HG03039 (cell line): ENCODE measurements at regions not wholly inside any gene's neighbourhood (a gene's known extent, or its start where the extent isn't known, plus 50 kb on each side); places are given as distances from the start of the nearest gene placed in this dataset.
"Not testable (repeated sequence)": the region's sequence is repeated elsewhere in the genome, so short reads cannot be mapped to it uniquely, and the experiment has no call there.

ENCODE experiments used
- ATAC-seq: cut with Tn5 transposase; IDR thresholded peaks from one replicate; pipeline ENCODE4 v1.9.1; 2021; ENCODE audit warnings: mild to moderate bottlenecking, moderate library complexity; ENCODE audit not compliant: unreplicated experiment

DNA sequence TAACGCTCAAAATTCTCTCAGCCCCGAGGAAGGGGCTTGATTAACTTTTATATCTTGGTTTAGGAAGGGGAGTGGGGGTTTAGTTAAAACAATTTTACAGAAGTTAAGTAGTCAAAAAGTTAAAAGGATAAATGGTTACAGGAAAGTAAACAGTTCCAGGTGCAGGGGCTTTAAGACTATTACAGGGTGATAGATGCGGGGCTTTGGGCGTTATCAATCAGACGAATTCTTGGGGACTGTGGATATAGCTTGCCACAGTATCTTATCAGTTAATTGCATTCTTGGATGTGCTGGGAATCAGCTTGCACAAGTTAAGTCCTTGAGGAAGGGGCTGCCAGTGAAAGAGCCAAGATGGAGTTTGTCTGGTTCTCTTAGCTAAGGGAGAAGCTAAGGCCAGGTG lies 616.2 kb downstream of the XPNPEP1 start:
- not testable (repeated sequence) for ATAC-seq

DNA sequence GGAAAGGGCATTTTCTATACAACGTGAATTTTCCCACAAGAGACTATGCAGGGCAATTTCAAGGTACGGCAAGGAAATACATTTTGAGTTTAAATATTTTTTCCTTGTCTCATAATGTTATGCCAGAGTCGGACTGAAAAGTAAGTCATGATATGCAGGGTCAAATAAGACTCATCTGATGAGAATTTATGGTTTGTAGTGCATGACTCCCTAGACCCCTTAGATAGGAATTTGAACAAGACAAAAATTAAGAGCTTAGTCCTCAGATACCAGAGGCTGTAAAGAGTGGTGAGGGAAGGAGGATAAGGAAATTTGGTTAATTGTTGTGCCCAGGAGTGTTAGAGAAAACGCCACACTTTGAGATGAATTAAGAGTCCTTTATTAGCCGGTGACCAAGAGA lies 616.6 kb downstream of the XPNPEP1 start:
- ATAC-seq, result no peak

GRCh38 chr10:109287858-109288257 lies 635.5 kb downstream of the XPNPEP1 start:
- ATAC-seq, result no peak

DNA sequence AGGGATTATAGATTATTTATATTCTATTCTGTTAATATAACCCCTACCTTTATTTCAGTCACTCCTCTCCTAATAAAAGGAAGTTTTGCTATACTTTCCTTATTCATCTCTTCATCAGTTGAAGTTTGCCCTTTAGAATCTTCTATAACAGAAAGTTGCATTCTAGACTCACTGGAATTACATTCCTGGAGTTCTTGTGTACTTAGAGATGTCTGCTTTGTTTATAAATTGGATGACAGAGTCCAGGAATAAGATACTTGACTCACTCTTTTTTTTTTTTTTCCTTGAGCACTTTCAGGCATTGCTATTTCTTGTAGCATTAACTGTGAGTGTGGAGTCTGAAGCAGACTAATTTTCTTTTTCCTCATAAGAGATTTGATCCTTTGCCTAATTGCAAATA lies 640.8 kb downstream of the XPNPEP1 start:
- ATAC-seq, result no peak

DNA sequence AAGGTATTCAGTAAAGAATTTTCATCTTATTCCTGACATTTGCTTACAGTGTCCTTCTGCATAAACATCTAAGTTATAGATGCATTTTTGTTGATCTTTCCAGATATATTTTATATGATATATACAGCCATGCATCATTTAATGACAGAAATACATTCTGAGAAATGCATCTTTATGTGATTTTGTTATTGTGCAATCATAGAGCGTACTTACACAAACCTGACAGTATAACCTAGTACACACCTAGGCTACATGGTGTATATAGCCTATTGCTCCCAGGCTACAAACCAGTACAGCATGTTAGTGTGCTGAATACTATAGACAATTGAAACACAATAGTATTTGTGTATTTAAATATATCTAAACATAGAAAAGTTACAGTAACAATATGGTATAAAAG lies 642.0 kb downstream of the XPNPEP1 start:
- no peak for ATAC-seq

- no peak for ATAC-seq
Observed at GRCh38 chr10:109280837-109281236, 642.5 kb downstream of the XPNPEP1 start.

- ATAC-seq, result no peak
Observed at GRCh38 chr10:109277456-109277855, 645.9 kb downstream of the XPNPEP1 start.

DNA sequence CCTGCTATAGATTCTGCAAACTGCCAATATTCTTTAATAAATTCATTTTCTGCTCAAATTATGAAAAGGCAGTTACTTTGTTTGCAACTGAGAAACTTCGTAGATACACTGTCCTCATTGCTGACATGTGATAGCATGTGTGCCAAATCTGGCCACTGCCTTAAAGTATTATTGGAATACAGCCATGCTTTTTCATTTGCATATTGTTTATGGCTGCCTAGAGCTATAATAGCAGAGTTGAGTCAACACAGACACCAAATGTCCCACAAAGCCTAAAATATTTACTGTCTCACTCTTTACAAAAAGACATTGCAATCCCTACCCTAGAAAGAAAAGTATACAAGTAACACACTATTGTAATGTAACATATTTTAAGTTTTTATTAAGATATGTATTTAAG lies 647.4 kb downstream of the XPNPEP1 start:
- no peak for ATAC-seq

- ATAC-seq, result no peak
Observed at GRCh38 chr10:109274681-109275080, 648.6 kb downstream of the XPNPEP1 start.

DNA sequence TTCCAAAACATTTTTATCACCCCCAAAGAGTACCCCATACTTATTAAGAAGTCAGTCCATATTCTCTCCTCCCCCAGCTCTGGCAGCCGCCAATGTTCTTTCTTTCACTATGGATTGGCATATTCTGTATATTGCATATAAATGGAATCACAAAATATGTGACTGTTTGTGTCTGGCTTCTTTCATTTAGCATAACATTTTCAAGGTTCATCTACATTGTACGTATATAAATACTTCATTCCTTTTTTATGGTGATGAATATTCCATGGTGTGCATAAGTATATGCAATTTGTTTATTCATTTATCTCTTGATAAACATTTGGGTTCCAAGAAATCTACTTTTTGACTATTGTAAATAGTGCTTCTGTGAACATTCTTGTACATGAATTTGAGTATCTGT lies 653.1 kb downstream of the XPNPEP1 start:
- ATAC-seq, result no peak

GRCh38 chr10:109264004-109264403 lies 659.3 kb downstream of the XPNPEP1 start:
- no peak for ATAC-seq

DNA sequence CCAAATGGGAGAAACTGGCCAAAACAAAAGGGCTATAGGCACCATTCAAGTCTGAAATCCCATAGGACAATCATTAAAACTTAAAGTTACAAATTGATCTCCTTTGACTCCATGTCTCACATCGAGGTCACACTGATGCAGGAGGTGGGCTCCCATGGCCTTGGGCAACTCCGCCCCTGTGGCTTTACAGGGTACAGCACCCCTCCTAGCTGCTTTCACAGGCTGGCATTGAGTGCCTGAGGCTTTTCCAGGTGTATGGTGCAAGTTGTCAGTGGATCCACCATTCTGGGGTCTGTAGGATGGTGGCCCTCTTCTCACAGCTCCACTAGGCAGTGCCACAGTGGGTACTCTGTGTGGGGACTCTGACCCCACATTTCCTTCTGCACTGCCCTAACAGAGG lies 662.1 kb downstream of the XPNPEP1 start:
- no peak for ATAC-seq

DNA sequence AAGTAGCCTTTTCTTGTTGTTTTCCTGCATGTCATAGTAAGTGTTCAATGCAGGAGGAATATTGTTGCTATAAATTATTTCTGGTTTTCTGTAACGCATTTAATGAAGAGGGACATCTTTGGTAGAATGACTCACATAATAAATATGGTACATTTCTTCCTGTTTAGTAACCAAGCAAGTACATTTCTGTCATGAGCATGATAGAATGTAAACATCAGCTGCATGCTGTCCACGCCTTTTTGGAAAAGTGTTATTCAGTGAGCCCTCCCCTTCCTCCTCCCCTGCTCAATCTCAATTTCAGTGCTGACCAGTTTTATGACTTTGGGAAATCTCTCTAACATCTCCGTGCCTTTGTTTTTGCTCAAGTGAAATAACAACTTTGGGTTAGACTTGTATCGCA lies 664.0 kb downstream of the XPNPEP1 start:
- no peak for ATAC-seq

GRCh38 chr10:109253306-109253705 lies 670.0 kb downstream of the XPNPEP1 start:
- no peak for ATAC-seq

- ATAC-seq, result no peak
Observed at GRCh38 chr10:109250152-109250551, 673.2 kb downstream of the XPNPEP1 start.

DNA sequence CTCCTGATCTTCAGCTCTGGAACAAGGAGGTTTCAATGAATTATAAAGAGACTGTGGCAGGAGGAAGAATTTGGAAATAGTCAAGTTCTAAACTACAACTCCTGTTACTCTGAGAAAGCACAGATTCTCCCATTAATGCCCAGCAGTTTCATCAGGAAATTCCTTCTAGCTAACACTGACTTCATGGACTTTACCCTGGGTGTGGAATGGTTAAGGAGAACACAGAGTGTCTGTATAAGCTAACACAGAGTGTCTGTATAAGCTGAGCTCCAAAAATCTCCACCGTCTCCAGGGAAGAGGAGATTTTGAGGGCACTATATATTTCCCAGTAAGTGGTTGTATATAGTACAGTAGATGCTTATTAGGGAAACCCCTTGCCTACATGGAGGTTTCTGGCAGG lies 675.5 kb downstream of the XPNPEP1 start:
- ATAC-seq, result no peak

- ATAC-seq, result no peak
Observed at GRCh38 chr10:109245821-109246220, 677.5 kb downstream of the XPNPEP1 start.

DNA sequence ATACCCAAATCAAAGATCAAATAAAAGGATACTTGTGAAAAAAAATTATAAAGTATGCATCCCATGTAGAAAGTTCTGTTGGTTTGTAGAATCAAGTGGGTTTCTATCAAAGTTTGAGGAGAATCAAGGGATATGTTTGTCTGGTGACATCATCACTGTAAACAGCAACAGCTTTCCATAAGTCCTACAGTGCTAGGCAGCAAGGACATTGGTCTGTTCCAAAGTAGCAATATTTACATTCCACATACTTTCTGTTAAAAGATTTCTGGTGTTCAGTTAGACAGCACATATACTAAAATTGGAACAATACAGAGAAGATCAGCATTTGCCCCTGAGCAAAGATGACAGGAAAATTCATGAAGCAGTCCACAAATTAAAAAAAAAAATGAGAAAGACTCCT lies 683.9 kb downstream of the XPNPEP1 start:
- ATAC-seq, result no peak

DNA sequence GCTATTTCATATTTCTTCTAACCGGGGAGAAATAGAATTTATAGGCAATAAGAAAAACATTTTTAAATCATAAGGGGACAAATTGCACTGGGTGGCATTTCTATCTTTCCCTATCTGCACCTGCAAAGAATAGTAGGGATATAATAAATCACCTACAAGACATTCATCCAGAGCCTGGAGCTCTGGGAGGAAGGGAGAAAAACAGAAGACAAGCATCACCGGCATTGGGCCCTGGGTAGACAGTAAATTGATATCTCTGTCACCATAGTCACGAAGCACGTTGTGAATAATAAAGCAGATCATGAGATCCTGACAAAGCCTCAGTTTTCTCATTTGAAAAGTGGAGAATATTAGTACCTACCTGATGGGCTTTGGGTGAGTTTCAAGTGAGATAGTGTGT lies 685.6 kb downstream of the XPNPEP1 start:
- ATAC-seq, result no peak

GRCh38 chr10:109237050-109237449 lies 686.3 kb downstream of the XPNPEP1 start:
- ATAC-seq, result no peak

- ATAC-seq, result not testable (repeated sequence)
Observed at GRCh38 chr10:109223533-109223932, 699.8 kb downstream of the XPNPEP1 start.

- no peak for ATAC-seq
Observed at GRCh38 chr10:109219935-109220605, 703.2 kb downstream of the XPNPEP1 start.

- no peak for ATAC-seq
Observed at GRCh38 chr10:109218207-109218606, 705.1 kb downstream of the XPNPEP1 start.
